PFSK-1 (cell line): ENCODE measurements at regions not wholly inside any gene's neighbourhood (a gene's known extent, or its start where the extent isn't known, plus 50 kb on each side); places are given as distances from the start of the nearest gene placed in this dataset.

ENCODE experiments used
- POLR2AphosphoS5 ChIP-seq: IDR thresholded peaks from 2 replicates; pipeline ENCODE4 v1.6.1; 2012; ENCODE audit warnings: low read depth, mild to moderate bottlenecking, control low read depth, low read length, moderate library complexity
- REST ChIP-seq, 2 experiments: IDR thresholded peaks; 2 replicates each; pipeline versions ENCODE4 v1.6.1 to v1.8.0; 2011 to 2012; ENCODE audit warnings: low read depth in 2 of 2, low read length in 2 of 2, control low read depth in 1 of 2, inconsistent platforms in 1 of 2, mild to moderate bottlenecking in 1 of 2, moderate library complexity in 1 of 2; ENCODE audit not compliant: insufficient read depth in 1 of 2
- TAF1 ChIP-seq: IDR thresholded peaks from 2 replicates; pipeline ENCODE4 v1.6.1; 2012; ENCODE audit warnings: low read length, control low read depth, borderline replicate concordance; ENCODE audit not compliant: insufficient read depth

GRCh38 chr2:14572633-14573032 is 59.9 kb upstream of the LRATD1 start:
- no peak for TF ChIP-seq POLR2AphosphoS5
- TF ChIP-seq REST (IDR thresholded peaks at IDR 0.05; ENCODE audit: insufficient read depth in 1 of 2, low read depth in 2 of 2, low read length in 2 of 2): no peak
- TF ChIP-seq TAF1: no peak
